Smooth muscle cell (in vitro differentiated cells): ENCODE measurements at regions not wholly inside any gene's neighbourhood (a gene's known extent, or its start where the extent isn't known, plus 50 kb on each side); places are given as distances from the start of the nearest gene placed in this dataset.

Experiments used
- DNase-seq: peaks from one replicate; lab custom pipeline; 2025; ENCODE audit not compliant: unreplicated experiment; lab: John Stamatoyannopoulos, UW
- H2AFZ ChIP-seq: fragments of 200-600 bp; sonication (generic); 2 replicates; pipeline ENCODE4 v1.6.0; 2016; ENCODE audit warnings: antibody characterized with exemption, low read depth, mild to moderate bottlenecking
- H3F3A ChIP-seq: fragments of 200-600 bp; sonication (generic); 2 replicates; pipeline ENCODE4 v1.6.0; 2017; ENCODE audit warnings: antibody characterized with exemption, low read depth
- H3K27ac ChIP-seq: fragments of 200-600 bp; sonication (generic); 2 replicates; pipeline ENCODE4 v1.5.1; 2016; ENCODE audit warnings: low read depth, mild to moderate bottlenecking
- H3K27me3 ChIP-seq: fragments of 200-600 bp; sonication (generic); 2 replicates; pipeline ENCODE4 v1.6.1; 2016; ENCODE audit warnings: low read depth, mild to moderate bottlenecking
- H3K36me3 ChIP-seq: fragments of 200-600 bp; sonication (generic); 2 replicates; pipeline ENCODE4 v1.5.1; 2016; ENCODE audit warnings: low read depth
- H3K4me1 ChIP-seq: fragments of 200-600 bp; sonication (generic); 2 replicates; pipeline ENCODE4 v1.5.1; 2016; ENCODE audit warnings: low read depth
- H3K4me2 ChIP-seq: fragments of 200-600 bp; sonication (generic); 2 replicates; pipeline ENCODE4 v1.6.0; 2016; ENCODE audit warnings: mild to moderate bottlenecking
- H3K4me3 ChIP-seq: fragments of 200-600 bp; sonication (generic); 2 replicates; pipeline ENCODE4 v1.5.1; 2016; ENCODE audit warnings: mild to moderate bottlenecking
- H3K79me2 ChIP-seq: fragments of 200-600 bp; sonication (generic); 2 replicates; pipeline ENCODE4 v1.6.0; 2016; ENCODE audit warnings: low read depth, mild to moderate bottlenecking
- H3K9ac ChIP-seq: fragments of 200-600 bp; sonication (generic); 2 replicates; pipeline ENCODE4 v1.6.0; 2016; ENCODE audit warnings: low read depth
- H3K9me3 ChIP-seq: fragments of 200-600 bp; sonication (generic); replicated peaks from 2 replicates; pipeline ENCODE4 v1.5.1; 2016; ENCODE audit warnings: low read depth
- H4K20me1 ChIP-seq: fragments of 200-600 bp; sonication (generic); 2 replicates; pipeline ENCODE4 v1.6.0; 2016; ENCODE audit warnings: low read depth
- CTCF ChIP-seq: fragments of 200-600 bp; sonication (generic); IDR thresholded peaks from 2 replicates; pipeline ENCODE4 v1.5.1; 2017; ENCODE audit warnings: borderline replicate concordance, mild to moderate bottlenecking, antibody characterized with exemption; ENCODE audit not compliant: insufficient read depth, poor library complexity, severe bottlenecking
- WGBS: methylation state at CpG from one replicate; pipeline ENCODE4 v1.1.7; 2016; ENCODE audit warnings: low lambda C conversion rate; 5-methylcytosine and 5-hydroxymethylcytosine counted together

GRCh38 chr5:58394339-58394738 is 65.5 kb downstream of the PLK2 start:
- WGBS = 70% methylated on average over 2 of the region's 2 CpGs
- no peak for TF ChIP-seq CTCF
- no peaks in the 10 kb centered on the region for H4K20me1 ChIP-seq
- H3K9ac ChIP-seq = no peak overlapping the region
- no peak overlapping the region for H2AFZ ChIP-seq
- no peak overlapping the region for H3K4me2 ChIP-seq
- no peaks in the 10 kb centered on the region for H3K36me3 ChIP-seq
- no peaks in the 10 kb centered on the region for H3K9me3 ChIP-seq
- no peaks in the 10 kb centered on the region for H3K4me1 ChIP-seq
- DNase-seq = no peak
- H3K79me2 ChIP-seq = no peaks in the 10 kb centered on the region
- no peak overlapping the region for H3K27ac ChIP-seq
- H3K4me3 ChIP-seq = no peak overlapping the region
- H3F3A ChIP-seq = no peaks in the 10 kb centered on the region
- H3K27me3 ChIP-seq = no peaks in the 10 kb centered on the region

GRCh38 chr5:58393716-58394115 is 66.2 kb downstream of the PLK2 start:
- no peaks in the 10 kb centered on the region for H3K4me1 ChIP-seq
- no peak overlapping the region for H3K4me3 ChIP-seq
- no peak for DNase-seq
- WGBS = 64% methylated on average over 5 of the region's 5 CpGs
- no peak for TF ChIP-seq CTCF
- H3K79me2 ChIP-seq = no peaks in the 10 kb centered on the region
- H3K9me3 ChIP-seq = no peaks in the 10 kb centered on the region
- no peaks in the 10 kb centered on the region for H3K36me3 ChIP-seq
- no peaks in the 10 kb centered on the region for H3F3A ChIP-seq
- H3K9ac ChIP-seq = no peak overlapping the region
- no peak overlapping the region for H3K4me2 ChIP-seq
- H3K27ac ChIP-seq = no peak overlapping the region
- H3K27me3 ChIP-seq = no peaks in the 10 kb centered on the region
- H2AFZ ChIP-seq = no peak overlapping the region
- no peaks in the 10 kb centered on the region for H4K20me1 ChIP-seq

- Histone ChIP-seq H3K36me3 (no peaks in the 10 kb centered on the region), H4K20me1 (no peaks in the 10 kb centered on the region), H3K4me2 (no peak overlapping the region), H3K27ac (no peak overlapping the region), H3K9me3 (no peaks in the 10 kb centered on the region), H3F3A (no peaks in the 10 kb centered on the region), H3K9ac (no peak overlapping the region), H3K79me2 (no peaks in the 10 kb centered on the region), H3K4me3 (no peak overlapping the region), H3K4me1 (no peaks in the 10 kb centered on the region), H3K27me3 (no peaks in the 10 kb centered on the region), H2AFZ (no peak overlapping the region)
- TF ChIP-seq CTCF = no peak
- DNase-seq = no peak
- 87% methylated on average over 4 of the region's 4 CpGs for WGBS
These were observed 67.4 kb downstream of the PLK2 start for GRCh38 chr5:58392496-58392895.

- Histone ChIP-seq H3K9me3 (peaks cover 12% of the 10 kb centered on the region), H3K9ac (no peak overlapping the region), H3K79me2 (no peaks in the 10 kb centered on the region), H3K27ac (no peak overlapping the region), H3K4me1 (no peaks in the 10 kb centered on the region), H3K4me2 (no peak overlapping the region), H3K27me3 (no peaks in the 10 kb centered on the region), H3K4me3 (no peak overlapping the region), H2AFZ (no peak overlapping the region), H3F3A (no peaks in the 10 kb centered on the region), H3K36me3 (no peaks in the 10 kb centered on the region), H4K20me1 (no peaks in the 10 kb centered on the region)
- TF ChIP-seq CTCF = no peak
- WGBS = 100% methylated on average over 2 of the region's 2 CpGs
- no peak for DNase-seq
These were observed 76.4 kb downstream of the PLK2 start for GRCh38 chr5:58383448-58383847.
